Esophagus muscularis mucosa (tissue), 4 donors: ENCODE measurements at regions not wholly inside any gene's neighbourhood (a gene's known extent, or its start where the extent isn't known, plus 50 kb on each side); places are given as distances from the start of the nearest gene placed in this dataset.

Experiments used
- CTCF ChIP-seq, 3 experiments: fragments of 200-600 bp in 2 of 3; fragments of 450-650 bp in 1 of 3; sonication (generic) in 2 of 3; IDR thresholded peaks; one replicate each; pipeline ENCODE4 v1.5.1; 2017 to 2019; ENCODE audit warnings: antibody characterized with exemption in 3 of 3, mild to moderate bottlenecking in 2 of 3, moderate library complexity in 1 of 3
- EP300 ChIP-seq: sonication (generic); formaldehyde crosslinking; IDR thresholded peaks from one replicate; pipeline ENCODE4 v1.6.1; 2017; ENCODE audit warnings: antibody characterized with exemption
- POLR2A ChIP-seq: fragments of 450-650 bp; IDR thresholded peaks from one replicate; pipeline ENCODE4 v1.6.1; 2017; ENCODE audit warnings: antibody characterized with exemption, moderate library complexity, mild to moderate bottlenecking, low read depth
- POLR2AphosphoS5 ChIP-seq, 2 donors: sonication (generic); formaldehyde crosslinking; IDR thresholded peaks; one replicate each; pipeline ENCODE4 v1.6.1; 2017; ENCODE audit warnings: antibody characterized with exemption in 2 of 2

GRCh38 chr12:73589220-73589619 is 948.4 kb upstream of the ATXN7L3B start:
- TF ChIP-seq CTCF (IDR thresholded peaks at IDR 0.05) (no peak), POLR2AphosphoS5 (IDR thresholded peaks at IDR 0.05) (no peak), EP300 (no peak), POLR2A (no peak)
